Keratinocyte (primary cell): ENCODE measurements at regions not wholly inside any gene's neighbourhood (a gene's known extent, or its start where the extent isn't known, plus 50 kb on each side); places are given as distances from the start of the nearest gene placed in this dataset.

Experiments used
- DNase-seq: peaks from one replicate; pipeline ENCODE4 v3.0.0-alpha.2; 2011; ENCODE audit warnings: low read depth, missing footprints, low spot score
- FAIRE-seq: peaks from 2 replicates; lab custom pipeline; 2011; peaks lifted over from hg19 to GRCh38; lab: Jason Lieb, UNC
- H2AFZ ChIP-seq: 2 replicates; pipeline ENCODE4 v1.6.0; 2012; ENCODE audit warnings: low read length, control low read depth, inconsistent platforms; ENCODE audit not compliant: control insufficient read depth
- H3K27ac ChIP-seq: 2 replicates; pipeline ENCODE4 v1.5.1; 2011; ENCODE audit warnings: low read length; ENCODE audit not compliant: control insufficient read depth, insufficient read depth
- H3K27me3 ChIP-seq: 3 replicates; pipeline ENCODE4 v1.6.0; 2011; ENCODE audit warnings: low read length; ENCODE audit not compliant: control insufficient read depth, insufficient read depth; ENCODE audit errors: extremely low read depth
- H3K36me3 ChIP-seq, 2 experiments: 2 replicates in 1 of 2; 3 replicates in 1 of 2; pipeline ENCODE4 v1.5.1; 2011; ENCODE audit warnings: low read length in 2 of 2, mild to moderate bottlenecking in 1 of 2; ENCODE audit not compliant: control insufficient read depth in 2 of 2, insufficient read depth in 2 of 2; ENCODE audit errors: extremely low read depth in 1 of 2
- H3K4me1 ChIP-seq: 3 replicates; pipeline ENCODE4 v1.5.1; 2011; ENCODE audit warnings: low read length; ENCODE audit not compliant: control insufficient read depth, insufficient read depth; ENCODE audit errors: extremely low read depth
- H3K4me2 ChIP-seq: 3 replicates; pipeline ENCODE4 v1.6.0; 2011; ENCODE audit warnings: low read depth, low read length; ENCODE audit not compliant: control insufficient read depth, insufficient read depth; ENCODE audit errors: extremely low read depth
- H3K4me3 ChIP-seq, 3 experiments: fragments of 200-600 bp in 1 of 3; sonication (generic) in 1 of 3; 2 replicates in 2 of 3; 3 replicates in 1 of 3; pipeline ENCODE4 v1.5.1; 2011 to 2016; ENCODE audit warnings: low read length in 3 of 3, mild to moderate bottlenecking in 3 of 3, control low read depth in 2 of 3, inconsistent platforms in 1 of 3, low read depth in 1 of 3, mixed read lengths in 1 of 3, mixed run types in 1 of 3, moderate library complexity in 1 of 3; ENCODE audit not compliant: control insufficient read depth in 2 of 3, insufficient read depth in 2 of 3; ENCODE audit errors: extremely low read depth in 1 of 3
- H3K79me2 ChIP-seq: 2 replicates; pipeline ENCODE4 v1.6.0; 2012; ENCODE audit warnings: low read length; ENCODE audit not compliant: control insufficient read depth, insufficient read depth
- H3K9ac ChIP-seq: 3 replicates; pipeline ENCODE4 v1.6.0; 2011; ENCODE audit warnings: low read length; ENCODE audit not compliant: control insufficient read depth, insufficient read depth; ENCODE audit errors: extremely low read depth
- H3K9me1 ChIP-seq: 3 replicates; pipeline ENCODE4 v1.6.0; 2011; ENCODE audit warnings: low read length; ENCODE audit not compliant: control insufficient read depth, insufficient read depth; ENCODE audit errors: extremely low read depth
- H3K9me3 ChIP-seq: 2 replicates; pipeline ENCODE4 v1.5.1; 2012; ENCODE audit warnings: low read depth, low read length; ENCODE audit not compliant: control insufficient read depth
- H4K20me1 ChIP-seq: 3 replicates; pipeline ENCODE4 v1.6.0; 2011; ENCODE audit warnings: low read length; ENCODE audit not compliant: control insufficient read depth, insufficient read depth; ENCODE audit errors: extremely low read depth
- CTCF ChIP-seq, 3 experiments: IDR thresholded peaks in 1 of 3; conservative IDR thresholded peaks in 1 of 3; optimal IDR thresholded peaks in 1 of 3; 2 replicates in 2 of 3; 3 replicates in 1 of 3; pipeline versions ENCODE3 to v1.5.1; 2011; ENCODE audit warnings: low read length in 3 of 3, mild to moderate bottlenecking in 3 of 3, moderate library complexity in 2 of 3, control low read depth in 1 of 3, inconsistent platforms in 1 of 3; ENCODE audit not compliant: insufficient read depth in 2 of 3; ENCODE audit errors: extremely low read depth in 1 of 3
- EZH2 ChIP-seq: IDR thresholded peaks from one replicate; pipeline ENCODE4 v1.6.1; 2012; ENCODE audit warnings: inconsistent platforms, mild to moderate bottlenecking, low read length, moderate library complexity
- dilution Hi-C: fragments of 300-500 bp; cut with MboI; formaldehyde crosslinking; loops from one replicate; pipeline ENCODE4 v1.7.0; 2020; ENCODE audit warnings: low sequenced_read_pairs; ENCODE audit not compliant: extremely low pct_ligation_motif_present

GRCh38 chr13:37345869-37346268, 240.4 kb upstream of the CSNK1A1L start:
- no peaks in the 10 kb centered on the region for H3K4me1 ChIP-seq
- H4K20me1 ChIP-seq, result no peaks in the 10 kb centered on the region
- TF ChIP-seq EZH2, result no peak
- no peak for TF ChIP-seq CTCF (optimal IDR thresholded peaks at IDR 0.05 in 1 of 3, IDR thresholded peaks at IDR 0.05 in 1 of 3, conservative IDR thresholded peaks at IDR 0.05 in 1 of 3; ENCODE audit: extremely low read depth in 1 of 3, insufficient read depth in 2 of 3, low read length in 3 of 3)
- no peak overlapping the region for H2AFZ ChIP-seq
- DNase-seq, result no peak
- no peaks in the 10 kb centered on the region for H3K9me1 ChIP-seq
- no peaks in the 10 kb centered on the region for H3K9me3 ChIP-seq
- H3K27ac ChIP-seq, result no peak overlapping the region
- H3K9ac ChIP-seq, result no peak overlapping the region
- H3K36me3 ChIP-seq, result no peaks in the 10 kb centered on the region
- no peaks in the 10 kb centered on the region for H3K79me2 ChIP-seq
- no peak for FAIRE-seq
- no peak overlapping the region for H3K4me2 ChIP-seq
- no peaks in the 10 kb centered on the region for H3K27me3 ChIP-seq
- H3K4me3 ChIP-seq, result no peak overlapping the region
- dilution Hi-C loops, result no loop called here

- Histone ChIP-seq H2AFZ (no peak overlapping the region), H3K4me3 (no peak overlapping the region), H3K79me2 (no peaks in the 10 kb centered on the region), H3K36me3 (no peaks in the 10 kb centered on the region), H3K9me1 (no peaks in the 10 kb centered on the region), H3K4me2 (no peak overlapping the region), H3K9me3 (no peaks in the 10 kb centered on the region), H3K27me3 (no peaks in the 10 kb centered on the region), H4K20me1 (no peaks in the 10 kb centered on the region), H3K9ac (no peak overlapping the region), H3K27ac (no peak overlapping the region), H3K4me1 (no peaks in the 10 kb centered on the region)
- FAIRE-seq (no peak), DNase-seq (no peak)
- TF ChIP-seq EZH2 (no peak), CTCF (optimal IDR thresholded peaks at IDR 0.05 in 1 of 3, IDR thresholded peaks at IDR 0.05 in 1 of 3, conservative IDR thresholded peaks at IDR 0.05 in 1 of 3; ENCODE audit: extremely low read depth in 1 of 3, insufficient read depth in 2 of 3, low read length in 3 of 3) (no peak)
- dilution Hi-C loops, result no loop called here
Observed at GRCh38 chr13:37345391-37345790, 239.9 kb upstream of the CSNK1A1L start.
